ENCODE measurements at regions not wholly inside any gene's neighbourhood (a gene's known extent, or its start where the extent isn't known, plus 50 kb on each side); places are given as distances from the start of the nearest gene placed in this dataset.

DNA sequence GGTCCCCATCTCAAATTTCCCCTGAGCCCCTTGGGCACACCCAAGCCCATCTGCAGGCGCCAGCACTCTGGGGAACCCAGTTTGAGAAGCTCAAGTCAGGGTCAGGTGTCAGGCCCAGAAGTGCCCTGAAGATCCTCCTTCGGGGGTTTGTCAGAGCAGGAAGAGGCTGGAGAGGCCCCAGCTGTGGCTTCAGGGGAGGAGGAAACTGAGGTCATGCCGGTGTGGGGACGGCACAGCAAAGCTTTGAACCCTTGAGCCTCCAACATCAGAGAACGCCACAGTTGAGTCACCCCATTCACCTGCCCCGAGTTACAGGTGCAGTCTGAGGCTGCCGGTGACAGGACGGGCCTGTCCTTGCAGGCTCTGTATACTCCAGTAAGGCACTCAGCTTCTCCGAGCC, 140.2 kb upstream of the CIBAR2 start:
- no peak for FAIRE-seq
- DNase-seq (ENCODE audit: insufficient read length, low spot score) = no peak

DNA sequence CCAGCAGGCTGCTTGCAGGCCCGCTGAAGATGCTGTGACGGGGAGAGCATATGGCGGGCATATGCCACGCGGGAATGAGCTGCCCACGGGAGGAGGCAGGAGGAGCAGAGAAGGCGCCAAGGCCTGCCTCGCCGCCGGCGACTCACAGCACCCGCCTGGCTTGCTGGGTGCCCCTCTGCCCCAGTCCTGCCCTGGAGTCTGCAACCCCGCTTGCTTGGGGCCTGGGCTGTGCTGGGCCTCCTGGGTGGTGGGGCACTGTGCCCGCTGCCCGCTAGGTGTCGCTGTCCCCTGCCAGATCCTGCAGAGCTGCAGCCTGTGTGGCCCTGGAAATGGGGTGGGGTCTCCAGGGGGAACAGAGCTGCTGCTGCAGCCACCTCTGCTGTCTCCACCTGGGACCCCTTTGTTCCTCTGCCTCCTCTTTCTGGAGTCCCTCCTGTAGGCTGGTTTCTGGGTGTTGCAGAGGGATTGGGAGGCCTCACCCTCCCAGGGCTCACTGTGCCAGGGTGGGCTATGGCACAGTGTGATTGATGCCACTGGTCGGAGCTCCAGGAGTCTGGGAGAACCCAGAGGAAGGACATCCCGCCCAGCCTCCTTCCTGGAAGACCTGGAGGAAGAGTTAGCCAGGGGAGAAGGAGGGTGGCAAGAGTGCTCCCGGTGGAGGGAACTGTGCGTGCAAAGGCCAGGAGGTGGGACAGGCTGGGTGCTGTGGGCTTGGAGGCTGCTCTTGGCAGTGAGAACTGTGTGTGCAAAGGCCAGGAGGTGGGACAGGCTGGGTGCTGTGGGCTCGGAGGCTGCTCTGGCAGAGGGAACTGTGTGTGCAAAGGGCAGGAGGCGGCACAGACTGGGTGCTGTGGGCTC, 141.0 kb upstream of the CIBAR2 start:
- peak; percentile 42 for FAIRE-seq
- peak; percentile 72 for DNase-seq (ENCODE audit: insufficient read length, low spot score)

DNA sequence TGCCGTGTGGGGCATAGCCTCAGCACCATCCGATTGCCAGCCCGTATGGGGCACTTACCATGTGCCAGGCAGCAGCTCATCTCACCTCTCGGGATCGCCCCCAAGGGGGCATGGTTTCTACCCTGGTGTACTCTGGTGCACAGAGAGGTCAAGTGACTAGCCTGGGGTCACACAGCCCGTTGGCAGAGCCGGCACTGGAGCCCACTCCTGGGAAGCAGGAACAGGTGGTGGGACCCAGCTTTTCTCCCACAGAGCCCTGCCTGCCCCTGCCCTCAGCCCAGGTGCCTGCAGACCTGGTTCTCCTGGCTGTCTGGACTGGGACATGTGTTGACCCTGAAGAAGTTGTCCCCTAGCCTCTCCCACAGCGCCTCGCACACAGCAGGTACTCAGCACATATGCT, 141.8 kb upstream of the CIBAR2 start:
- FAIRE-seq (no peak), DNase-seq (ENCODE audit: insufficient read length, low spot score) (no peak)

- FAIRE-seq (no peak), DNase-seq (ENCODE audit: insufficient read length, low spot score) (no peak)
Observed at GRCh38 chr16:85254921-85255320, 142.6 kb upstream of the CIBAR2 start.

GRCh38 chr16:85255777-85256176, 143.5 kb upstream of the CIBAR2 start:
- FAIRE-seq (no peak), DNase-seq (ENCODE audit: insufficient read length, low spot score) (no peak)

- DNase-seq (ENCODE audit: insufficient read length, low spot score) (no peak), FAIRE-seq (no peak)
Observed at GRCh38 chr16:85256190-85256739, 144.0 kb upstream of the CIBAR2 start.

GRCh38 chr16:85257483-85257882, 145.2 kb upstream of the CIBAR2 start:
- FAIRE-seq (no peak), DNase-seq (ENCODE audit: insufficient read length, low spot score) (no peak)

GRCh38 chr16:85258166-85258565, 145.9 kb upstream of the CIBAR2 start:
- no peak for FAIRE-seq
- no peak for DNase-seq (ENCODE audit: insufficient read length, low spot score)

DNA sequence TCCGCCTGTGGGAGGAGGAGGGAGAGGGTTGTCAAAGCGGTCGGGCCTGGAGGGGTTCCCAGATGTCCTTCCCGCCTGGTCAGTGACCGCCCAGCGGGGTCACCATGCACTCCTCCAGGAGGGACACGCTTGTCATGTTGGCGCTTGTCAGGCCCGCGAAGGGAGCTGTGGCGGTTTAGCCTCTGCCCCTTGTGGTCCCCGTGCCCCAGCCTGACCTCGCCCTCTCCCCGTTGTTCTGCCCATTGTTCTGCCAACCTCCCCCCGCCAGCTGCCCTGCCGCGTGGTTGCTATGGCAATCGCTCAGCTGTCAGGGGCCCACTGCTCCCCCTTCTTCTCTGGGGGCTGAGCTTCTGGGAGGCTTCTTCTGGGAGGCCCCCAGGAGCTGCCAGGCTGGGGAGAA, 146.4 kb upstream of the CIBAR2 start:
- DNase-seq (ENCODE audit: insufficient read length, low spot score) = no peak

DNA sequence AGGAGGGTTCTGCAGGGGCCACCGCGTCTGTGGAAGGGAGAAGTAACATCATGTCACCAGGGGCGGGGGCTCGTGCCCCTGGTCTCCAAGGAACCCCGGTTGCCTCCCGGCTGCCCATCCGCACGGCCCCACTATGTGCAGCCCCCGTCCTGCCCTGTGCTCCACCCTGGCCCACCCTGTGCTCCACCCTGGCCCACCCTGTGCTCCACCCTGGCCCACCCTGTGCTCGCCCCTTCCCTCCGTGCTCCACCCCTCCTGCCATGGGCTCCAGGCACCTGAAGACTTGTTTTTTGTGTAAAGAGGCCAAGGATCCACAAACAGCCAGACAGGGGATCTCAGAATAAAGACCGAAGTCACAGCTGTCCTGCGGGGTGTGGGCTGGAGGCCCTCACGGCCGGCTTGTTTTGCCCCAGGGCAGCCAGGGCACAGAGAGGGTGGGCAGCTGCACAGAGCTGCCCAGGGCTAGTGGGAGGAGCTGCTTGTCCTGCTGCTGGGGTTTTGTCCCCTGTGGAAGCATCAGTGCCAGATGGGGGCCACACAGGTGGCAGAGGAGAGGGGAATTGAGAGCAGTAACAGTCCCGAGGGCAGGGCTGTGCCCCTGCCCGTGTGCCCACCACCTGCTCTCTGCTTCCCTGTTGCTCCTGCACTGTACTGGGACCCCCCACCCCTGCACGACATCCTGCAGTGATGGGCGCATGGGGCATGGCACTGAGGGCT, 147.0 kb upstream of the CIBAR2 start:
- DNase-seq (ENCODE audit: insufficient read length, low spot score) (no peak), FAIRE-seq (peak; percentile 68)

More for the DNA sequence above, 146.4 kb upstream of the CIBAR2 start:
- FAIRE-seq = no peak

- FAIRE-seq = no peak
- DNase-seq (ENCODE audit: insufficient read length, low spot score) = no peak
Observed at GRCh38 chr16:85259832-85260167, 147.5 kb upstream of the CIBAR2 start.

GRCh38 chr16:85261204-85261603, 148.9 kb upstream of the CIBAR2 start:
- no peak for DNase-seq (ENCODE audit: insufficient read length, low spot score)
- no peak for FAIRE-seq

- DNase-seq (ENCODE audit: insufficient read length, low spot score) (no peak), FAIRE-seq (no peak)
Observed at GRCh38 chr16:85261657-85262557, 149.6 kb upstream of the CIBAR2 start.

DNA sequence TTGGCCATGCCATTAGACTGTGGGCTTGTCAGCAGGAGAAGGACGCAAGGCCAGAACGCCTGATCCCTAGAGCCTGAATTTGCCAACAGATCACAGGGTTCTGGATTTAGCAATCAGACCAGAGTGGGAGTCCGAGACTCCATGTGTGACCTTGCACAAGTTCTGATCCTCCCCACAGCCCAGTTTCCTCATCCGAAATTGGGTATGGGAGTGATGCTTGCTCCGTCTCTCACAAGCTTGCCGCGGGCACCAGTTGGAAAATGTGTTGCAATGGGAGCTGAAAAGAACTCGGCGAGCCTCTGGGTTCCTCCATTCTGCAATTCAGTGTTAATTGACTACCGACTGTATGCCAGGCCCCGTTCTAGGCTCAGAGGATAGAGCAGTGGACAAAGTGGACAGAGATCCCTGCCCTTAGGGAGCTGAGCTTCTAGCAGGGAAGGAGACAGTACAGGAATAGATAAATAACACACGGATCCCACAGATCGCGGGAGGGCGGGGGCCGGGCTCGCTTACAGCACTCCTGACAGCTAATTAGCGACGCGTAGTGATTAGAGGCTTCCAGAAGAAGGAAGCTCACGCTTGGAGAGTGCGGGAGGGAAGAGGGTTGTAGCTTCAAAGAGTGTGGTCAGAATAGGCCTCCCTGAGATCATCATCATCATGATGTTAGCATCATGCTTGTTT, 150.4 kb upstream of the CIBAR2 start:
- FAIRE-seq = no peak
- no peak for DNase-seq (ENCODE audit: insufficient read length, low spot score)

- FAIRE-seq = no peak
- no peak for DNase-seq (ENCODE audit: insufficient read length, low spot score)
Observed at GRCh38 chr16:85263239-85263585, 150.9 kb upstream of the CIBAR2 start.

DNA sequence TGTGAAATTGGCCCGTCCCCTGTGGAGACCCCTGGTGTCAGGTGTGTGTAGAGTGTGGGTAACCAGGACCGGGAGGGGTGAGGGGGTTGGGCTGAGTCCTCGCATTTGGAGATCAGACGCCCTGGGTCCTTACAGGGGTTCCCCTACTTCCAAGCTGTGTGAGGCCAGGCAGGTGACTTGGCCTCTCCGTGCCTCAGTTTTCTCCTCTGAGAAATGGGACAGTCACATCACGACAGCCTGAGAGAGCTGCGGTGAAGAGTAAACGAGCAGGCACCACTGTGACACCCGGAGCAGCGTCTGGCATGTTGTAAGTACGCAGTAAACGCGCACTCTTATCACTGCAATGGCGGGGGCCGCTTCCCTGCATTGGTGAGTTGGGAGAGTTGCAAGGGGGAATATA, 152.5 kb upstream of the CIBAR2 start:
- DNase-seq (ENCODE audit: insufficient read length, low spot score) (no peak), FAIRE-seq (no peak)

DNA sequence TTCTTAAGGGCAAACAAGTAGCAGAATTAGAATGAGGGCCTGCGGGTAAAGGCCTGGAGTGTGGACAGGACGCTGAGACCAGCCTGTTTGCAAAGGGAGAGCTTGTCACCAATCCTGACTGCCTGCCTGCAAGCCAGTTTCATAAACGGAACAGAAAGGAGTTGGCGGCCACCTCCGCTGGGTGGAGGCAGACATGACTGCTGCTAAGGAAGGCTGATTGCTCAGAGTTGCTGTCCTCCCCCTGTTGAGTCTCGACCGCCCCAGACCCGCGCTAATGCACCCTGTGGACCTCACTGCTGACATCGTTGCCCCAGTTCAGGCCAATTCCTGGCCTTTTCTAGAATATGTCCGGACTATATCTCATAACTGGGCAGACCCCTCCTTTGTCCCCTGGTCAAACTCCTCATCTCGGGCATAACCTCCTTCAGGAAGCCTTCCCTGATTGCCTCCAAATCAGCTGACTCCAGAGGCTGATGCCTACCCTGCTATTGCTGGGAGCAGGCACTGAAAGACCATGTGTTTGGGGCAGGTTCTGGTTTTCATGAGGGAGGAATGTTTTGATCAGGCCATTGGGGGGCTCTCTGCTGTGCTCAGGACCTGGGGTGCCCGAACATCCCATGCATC, 153.0 kb upstream of the CIBAR2 start:
- no peak for FAIRE-seq
- no peak for DNase-seq (ENCODE audit: insufficient read length, low spot score)

GRCh38 chr16:85265810-85266209, 153.5 kb upstream of the CIBAR2 start:
- no peak for FAIRE-seq

DNA sequence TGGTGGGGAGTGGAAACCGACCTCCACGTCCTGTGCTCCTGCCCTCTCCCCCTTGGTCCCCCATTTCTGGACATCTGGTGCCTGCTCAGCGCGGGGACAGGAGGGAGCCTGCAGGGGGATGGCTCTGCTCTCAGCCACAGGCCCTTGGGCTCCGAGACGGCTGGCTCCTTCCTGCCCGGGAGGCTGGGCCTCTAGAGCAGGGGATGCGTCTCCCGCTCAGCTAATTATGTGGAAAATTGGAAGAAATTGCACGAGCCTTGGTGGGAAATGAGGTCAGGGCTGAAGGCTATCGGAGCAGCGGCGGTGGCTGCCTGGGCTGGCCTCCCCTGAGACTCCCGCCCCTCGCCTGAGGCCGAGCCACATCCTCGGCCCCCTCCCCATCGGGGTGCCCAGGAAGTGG, 154.6 kb upstream of the CIBAR2 start:
- DNase-seq (ENCODE audit: insufficient read length, low spot score) (no peak), FAIRE-seq (no peak)

More at GRCh38 chr16:85265810-85266209, 153.5 kb upstream of the CIBAR2 start:
- DNase-seq (ENCODE audit: insufficient read length, low spot score) = no peak

GRCh38 chr16:85267414-85267945, 155.2 kb upstream of the CIBAR2 start:
- FAIRE-seq = no peak
- DNase-seq (ENCODE audit: insufficient read length, low spot score) = no peak

Measured in HTR-8/SVneo (cell line).